Esophagus squamous epithelium (tissue), 5 donors: ENCODE measurements at regions not wholly inside any gene's neighbourhood (a gene's known extent, or its start where the extent isn't known, plus 50 kb on each side); places are given as distances from the start of the nearest gene placed in this dataset.

Experiments used
- DNase-seq: peaks from one replicate; lab custom pipeline; 2025; lab: John Stamatoyannopoulos, UW
- H3K27ac ChIP-seq, 4 donors: fragments of 200-600 bp; sonication (generic); one replicate each; pipeline ENCODE4 v1.5.1; 2016 to 2019; ENCODE audit warnings: mild to moderate bottlenecking in 1 of 4
- H3K27me3 ChIP-seq, 4 donors: fragments of 200-600 bp; sonication (generic); 1 replicate in 3 of 4; 2 replicates in 1 of 4; pipeline versions ENCODE4 v1.5.1 to v1.6.0; 2017 to 2021; ENCODE audit warnings: antibody characterized with exemption in 1 of 4
- H3K36me3 ChIP-seq, 3 donors: fragments of 200-600 bp; sonication (generic); one replicate each; pipeline ENCODE4 v1.5.1; 2016 to 2019
- H3K4me1 ChIP-seq, 3 donors: fragments of 200-600 bp; sonication (generic); one replicate each; pipeline ENCODE4 v1.5.1; 2017 to 2019
- H3K4me3 ChIP-seq, 4 donors: fragments of 200-600 bp; sonication (generic); 1 replicate in 3 of 4; 2 replicates in 1 of 4; pipeline ENCODE4 v1.5.1; 2016 to 2019; ENCODE audit warnings: mild to moderate bottlenecking in 2 of 4, moderate library complexity in 1 of 4
- H3K9me3 ChIP-seq, 3 donors: fragments of 200-600 bp; sonication (generic); one replicate each; pipeline ENCODE4 v1.5.1; 2016 to 2019
- POLR2A ChIP-seq, 4 donors: fragments of 450-650 bp; IDR thresholded peaks; one replicate each; pipeline ENCODE4 v1.6.1; 2017; ENCODE audit warnings: antibody characterized with exemption in 4 of 4, mild to moderate bottlenecking in 4 of 4, moderate library complexity in 3 of 4
- WGBS, 2 donors: methylation state at CpG; one replicate each; pipeline ENCODE4 v1.1.5; 2018; 5-methylcytosine and 5-hydroxymethylcytosine counted together
- intact Hi-C: fragments of 100-400 bp; cut with DNase I; formaldehyde crosslinking; loops from one replicate; pipeline ENCODE4 v1.15.0; 2022
- TF ChIP-seq, protein P1 (sequence below), 6 experiments: fragments of 450-650 bp in 4 of 6; fragments of 200-600 bp in 2 of 6; sonication (generic) in 2 of 6; IDR thresholded peaks; one replicate each; pipeline ENCODE4 v1.5.1; 2016 to 2019; ENCODE audit warnings: antibody characterized with exemption in 6 of 6, mild to moderate bottlenecking in 4 of 6, moderate library complexity in 4 of 6
- donor health status: DM: yes; HTN: yes; CAD: no.

DNA sequence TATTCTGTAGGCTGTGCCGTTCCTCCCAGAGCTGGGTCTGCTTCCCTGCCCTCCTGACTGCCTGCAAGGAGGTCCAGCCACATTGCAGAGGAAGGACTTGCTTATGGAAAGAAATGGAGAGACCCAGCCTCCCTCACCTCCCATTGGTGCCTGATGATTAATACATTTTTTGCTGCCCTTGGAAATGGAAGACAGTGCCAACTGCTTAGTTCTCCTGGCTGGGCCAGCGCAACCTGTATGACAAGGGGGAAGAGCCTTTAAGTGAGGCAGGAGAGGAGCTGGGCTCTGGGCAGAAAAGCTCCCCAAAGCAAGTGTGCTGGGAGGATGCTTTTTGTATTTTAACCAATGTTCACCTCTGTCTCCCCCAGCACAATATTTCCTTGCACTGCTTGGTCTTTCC, 238.5 kb downstream of the SOX9 start:
- 79 to 95% methylated on average over 2 of the region's 2 CpGs for WGBS, 2 donors
- Histone ChIP-seq H3K4me3 (no peak overlapping the region), H3K4me1 (peaks cover 0 to 41% (median 10%) of the 10 kb centered on the region in 3 donors), H3K27me3 (peaks cover 0 to 7% (median 0%) of the 10 kb centered on the region in 4 donors), H3K27ac (peak overlapping the region in 1 of 4 donors; percentile 48), H3K36me3 (no peaks in the 10 kb centered on the region), H3K9me3 (no peaks in the 10 kb centered on the region)
- intact Hi-C loops = no loop called here
- DNase-seq = no peak
- TF ChIP-seq, protein P1, sequence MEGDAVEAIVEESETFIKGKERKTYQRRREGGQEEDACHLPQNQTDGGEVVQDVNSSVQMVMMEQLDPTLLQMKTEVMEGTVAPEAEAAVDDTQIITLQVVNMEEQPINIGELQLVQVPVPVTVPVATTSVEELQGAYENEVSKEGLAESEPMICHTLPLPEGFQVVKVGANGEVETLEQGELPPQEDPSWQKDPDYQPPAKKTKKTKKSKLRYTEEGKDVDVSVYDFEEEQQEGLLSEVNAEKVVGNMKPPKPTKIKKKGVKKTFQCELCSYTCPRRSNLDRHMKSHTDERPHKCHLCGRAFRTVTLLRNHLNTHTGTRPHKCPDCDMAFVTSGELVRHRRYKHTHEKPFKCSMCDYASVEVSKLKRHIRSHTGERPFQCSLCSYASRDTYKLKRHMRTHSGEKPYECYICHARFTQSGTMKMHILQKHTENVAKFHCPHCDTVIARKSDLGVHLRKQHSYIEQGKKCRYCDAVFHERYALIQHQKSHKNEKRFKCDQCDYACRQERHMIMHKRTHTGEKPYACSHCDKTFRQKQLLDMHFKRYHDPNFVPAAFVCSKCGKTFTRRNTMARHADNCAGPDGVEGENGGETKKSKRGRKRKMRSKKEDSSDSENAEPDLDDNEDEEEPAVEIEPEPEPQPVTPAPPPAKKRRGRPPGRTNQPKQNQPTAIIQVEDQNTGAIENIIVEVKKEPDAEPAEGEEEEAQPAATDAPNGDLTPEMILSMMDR (IDR thresholded peaks at IDR 0.05) = no peak
- no peak for TF ChIP-seq POLR2A (IDR thresholded peaks at IDR 0.05)

DNA sequence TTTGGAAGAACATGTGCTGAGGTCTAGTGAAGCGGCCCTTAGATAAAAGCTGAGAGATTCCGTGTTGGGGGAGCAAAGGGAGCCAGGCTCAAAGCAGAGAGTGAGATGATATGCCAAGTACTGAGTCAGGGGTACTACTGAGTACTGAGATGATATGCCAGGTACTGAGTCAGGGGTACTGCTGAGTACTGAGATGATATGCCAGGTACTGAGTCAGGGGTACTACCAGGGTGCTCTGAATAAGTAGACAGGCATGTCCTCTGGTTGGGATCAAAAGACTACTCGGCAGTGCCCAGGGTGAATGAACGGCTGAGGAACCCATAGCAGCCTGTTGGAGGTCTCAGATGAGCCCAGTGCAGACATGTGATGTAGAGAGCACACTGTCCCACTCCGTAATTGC, 239.0 kb downstream of the SOX9 start:
- WGBS, 2 donors = 77 to 83% methylated on average over 4 to 5 of the region's 5 CpGs
- Histone ChIP-seq H3K9me3 (no peaks in the 10 kb centered on the region), H3K27ac (peak overlapping the region in 1 of 4 donors; percentile 48), H3K27me3 (peaks cover 0 to 11% (median 0%) of the 10 kb centered on the region in 4 donors), H3K4me1 (peaks cover 0 to 41% (median 10%) of the 10 kb centered on the region in 3 donors), H3K4me3 (no peak overlapping the region), H3K36me3 (no peaks in the 10 kb centered on the region)
- intact Hi-C loops = no loop called here
- TF ChIP-seq, protein P1 (IDR thresholded peaks at IDR 0.05) = no peak
- TF ChIP-seq POLR2A (IDR thresholded peaks at IDR 0.05) = no peak
- no peak for DNase-seq

DNA sequence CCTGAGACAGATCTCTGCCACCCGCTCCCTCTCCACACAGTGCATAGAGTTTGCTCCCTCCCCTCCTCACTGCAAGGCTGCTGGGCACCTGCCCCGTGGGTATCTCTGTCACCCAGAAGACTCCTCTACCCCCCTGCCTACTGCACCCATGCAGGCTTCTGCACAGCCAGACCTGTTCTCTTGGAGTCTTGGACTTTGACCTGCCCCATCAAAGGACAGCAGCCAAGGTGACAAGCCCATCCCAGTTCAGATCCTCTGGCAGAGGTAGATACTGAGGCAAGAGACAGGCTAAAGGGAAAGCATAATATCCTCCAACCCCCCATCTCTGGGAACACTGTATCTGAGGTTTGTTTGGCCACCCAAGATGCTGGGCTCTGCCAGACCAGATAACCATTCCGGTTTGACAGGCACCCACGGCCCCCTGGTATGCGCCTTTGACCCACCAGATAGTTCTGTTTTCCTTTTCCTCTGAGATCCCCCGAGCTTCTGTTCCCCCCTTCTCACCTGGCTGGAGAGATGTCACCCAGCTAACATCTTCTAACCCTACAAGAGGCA, 239.6 kb downstream of the SOX9 start:
- no peak for DNase-seq
- TF ChIP-seq, protein P1 (IDR thresholded peaks at IDR 0.05) = no peak
- no peak for TF ChIP-seq POLR2A (IDR thresholded peaks at IDR 0.05)
- H3K27ac ChIP-seq = no peak overlapping the region
- no peaks in the 10 kb centered on the region for H3K36me3 ChIP-seq
- H3K4me3 ChIP-seq = no peak overlapping the region
- 55% methylated on average over 6 of the region's 6 CpGs for WGBS, 2 donors
- H3K9me3 ChIP-seq = no peaks in the 10 kb centered on the region
- H3K27me3 ChIP-seq = peaks cover 0 to 11% (median 0%) of the 10 kb centered on the region in 4 donors
- peaks cover 0 to 41% (median 10%) of the 10 kb centered on the region in 3 donors for H3K4me1 ChIP-seq
- intact Hi-C loops = no loop called here

DNA sequence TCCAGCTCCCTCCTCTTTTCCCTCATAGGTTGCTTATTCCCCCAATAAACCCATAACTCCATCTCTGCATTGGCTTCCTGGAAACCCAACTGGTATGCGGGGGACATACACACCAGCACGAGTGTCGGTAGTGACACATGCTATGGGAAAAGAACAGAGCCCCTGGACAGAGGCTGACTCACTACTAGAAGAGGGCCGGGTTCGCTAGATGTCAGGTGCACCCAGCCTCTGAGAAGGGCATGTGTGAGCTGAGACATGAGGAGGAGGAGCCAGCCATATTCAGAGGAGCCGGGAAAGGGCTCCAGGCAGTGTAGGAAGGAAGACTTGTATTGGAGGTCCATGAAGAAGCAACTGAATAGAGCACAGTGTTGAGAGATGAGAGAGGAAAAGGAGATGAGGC, 241.1 kb downstream of the SOX9 start:
- Histone ChIP-seq H3K36me3 (no peaks in the 10 kb centered on the region), H3K4me1 (peaks cover 0 to 41% (median 10%) of the 10 kb centered on the region in 3 donors), H3K27ac (no peak overlapping the region), H3K9me3 (no peaks in the 10 kb centered on the region), H3K27me3 (peaks cover 0 to 11% (median 0%) of the 10 kb centered on the region in 4 donors), H3K4me3 (no peak overlapping the region)
- intact Hi-C loops = no loop called here
- DNase-seq = no peak
- WGBS, 2 donors = 25 to 36% methylated on average over 4 of the region's 6 CpGs
- TF ChIP-seq, protein P1 (IDR thresholded peaks at IDR 0.05) = no peak
- TF ChIP-seq POLR2A (IDR thresholded peaks at IDR 0.05) = no peak

DNA sequence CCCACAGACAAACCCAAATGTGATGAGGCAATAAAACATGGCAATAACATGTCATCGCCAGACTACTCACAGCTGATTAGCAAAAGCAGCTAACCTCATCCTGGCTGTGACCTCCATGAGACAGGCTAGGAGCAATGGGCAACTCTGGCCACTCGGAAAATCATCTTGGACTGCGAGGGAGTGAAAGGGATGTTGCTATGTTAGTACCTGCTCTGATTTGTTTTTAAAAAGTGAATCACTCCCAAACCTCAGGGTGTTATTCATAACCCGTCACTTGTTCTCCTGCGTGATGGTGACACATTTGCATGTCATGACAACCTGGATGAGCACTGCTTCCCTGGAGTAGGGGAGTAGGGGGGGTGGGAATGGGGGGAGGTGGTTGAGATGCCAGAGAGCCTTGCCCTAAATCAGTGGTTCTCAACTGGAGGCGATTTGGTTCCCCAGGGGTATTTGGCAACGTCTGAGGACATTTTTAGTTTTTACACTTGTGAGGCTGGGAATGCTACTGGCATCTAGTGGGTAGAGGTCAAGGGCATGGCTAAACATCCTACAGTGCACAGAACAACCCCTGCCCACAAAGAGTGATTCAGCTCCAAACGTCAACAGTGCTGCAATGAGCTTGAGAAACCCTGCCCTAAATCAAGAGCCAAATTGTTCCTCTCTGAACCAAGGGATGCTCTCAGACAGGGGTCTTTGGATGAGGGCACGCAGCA, 241.7 kb downstream of the SOX9 start:
- DNase-seq = no peak
- TF ChIP-seq POLR2A (IDR thresholded peaks at IDR 0.05) = no peak
- TF ChIP-seq, protein P1 (IDR thresholded peaks at IDR 0.05) = no peak
- Histone ChIP-seq H3K9me3 (no peaks in the 10 kb centered on the region), H3K36me3 (no peaks in the 10 kb centered on the region), H3K4me3 (no peak overlapping the region), H3K27me3 (peaks cover 0 to 11% (median 0%) of the 10 kb centered on the region in 4 donors), H3K4me1 (peaks cover 0 to 41% (median 10%) of the 10 kb centered on the region in 3 donors), H3K27ac (no peak overlapping the region)
- intact Hi-C loops = no loop called here
- 45% methylated on average over 7 to 9 of the region's 9 CpGs for WGBS, 2 donors
